ENCODE measurements at regions not wholly inside any gene's neighbourhood (a gene's known extent, or its start where the extent isn't known, plus 50 kb on each side); places are given as distances from the start of the nearest gene placed in this dataset.

DNA sequence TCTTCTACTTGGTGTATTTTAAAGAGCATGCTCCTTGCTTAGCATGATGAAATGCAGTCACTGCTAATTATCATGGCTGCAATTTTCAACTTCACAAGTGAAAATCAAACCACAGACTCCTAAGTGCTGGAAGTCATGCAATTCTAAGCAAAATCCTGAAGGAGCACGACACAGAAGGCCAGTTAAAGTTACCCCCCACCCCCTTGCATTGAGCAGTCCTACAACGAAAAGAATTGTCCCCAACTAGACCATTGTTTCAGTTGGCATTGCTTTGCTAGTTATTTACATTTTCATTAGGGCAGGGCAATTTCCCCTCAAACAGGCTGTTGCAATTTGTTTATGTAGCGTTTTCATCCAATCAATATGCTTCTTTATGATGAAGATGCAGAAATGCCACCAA lies 321.2 kb downstream of the PCDH7 start:
- TF ChIP-seq, protein P1, sequence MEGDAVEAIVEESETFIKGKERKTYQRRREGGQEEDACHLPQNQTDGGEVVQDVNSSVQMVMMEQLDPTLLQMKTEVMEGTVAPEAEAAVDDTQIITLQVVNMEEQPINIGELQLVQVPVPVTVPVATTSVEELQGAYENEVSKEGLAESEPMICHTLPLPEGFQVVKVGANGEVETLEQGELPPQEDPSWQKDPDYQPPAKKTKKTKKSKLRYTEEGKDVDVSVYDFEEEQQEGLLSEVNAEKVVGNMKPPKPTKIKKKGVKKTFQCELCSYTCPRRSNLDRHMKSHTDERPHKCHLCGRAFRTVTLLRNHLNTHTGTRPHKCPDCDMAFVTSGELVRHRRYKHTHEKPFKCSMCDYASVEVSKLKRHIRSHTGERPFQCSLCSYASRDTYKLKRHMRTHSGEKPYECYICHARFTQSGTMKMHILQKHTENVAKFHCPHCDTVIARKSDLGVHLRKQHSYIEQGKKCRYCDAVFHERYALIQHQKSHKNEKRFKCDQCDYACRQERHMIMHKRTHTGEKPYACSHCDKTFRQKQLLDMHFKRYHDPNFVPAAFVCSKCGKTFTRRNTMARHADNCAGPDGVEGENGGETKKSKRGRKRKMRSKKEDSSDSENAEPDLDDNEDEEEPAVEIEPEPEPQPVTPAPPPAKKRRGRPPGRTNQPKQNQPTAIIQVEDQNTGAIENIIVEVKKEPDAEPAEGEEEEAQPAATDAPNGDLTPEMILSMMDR (conservative IDR thresholded peaks at IDR 0.05; ENCODE audit: low read depth, low read length): no peak
- no peak for TF ChIP-seq EZH2 (IDR thresholded peaks at IDR 0.05; ENCODE audit: borderline replicate concordance, low read depth, low read length, poor library complexity, severe bottlenecking)
